Posterior vena cava (tissue), 2 donors: ENCODE measurements at regions not wholly inside any gene's neighbourhood (a gene's known extent, or its start where the extent isn't known, plus 50 kb on each side); places are given as distances from the start of the nearest gene placed in this dataset.

Experiments used
- DNase-seq: peaks from one replicate; pipeline ENCODE4 v3.0.0-alpha.2; 2020; ENCODE audit warnings: low spot score
- intact Hi-C, 2 donors: fragments of 100-400 bp; cut with DNase I; formaldehyde crosslinking; loops; one replicate each; pipeline versions ENCODE4 v1.14.1 to v1.14.2; 2022 to 2023
- donor health status: DM: yes; HTN: yes; CAD: no.
- donor health status: DM: yes; HTN: yes; CAD: no.

GRCh38 chr16:77637940-77638339 lies 84.4 kb upstream of the NUDT7 start:
- DNase-seq, result no peak

GRCh38 chr16:77643176-77643575 lies 79.1 kb upstream of the NUDT7 start:
- no peak for DNase-seq
- intact Hi-C loops, result no loop called here

More at GRCh38 chr16:77637940-77638339, 84.4 kb upstream of the NUDT7 start:
- intact Hi-C loops, result no loop called here

- intact Hi-C loops, result no loop called here
These were observed 76.5 kb upstream of the NUDT7 start for GRCh38 chr16:77645764-77646163.

GRCh38 chr16:77647726-77648125 lies 74.6 kb upstream of the NUDT7 start:
- intact Hi-C loops, result no loop called here
- no peak for DNase-seq

More at GRCh38 chr16:77645764-77646163, 76.5 kb upstream of the NUDT7 start:
- DNase-seq, result no peak

GRCh38 chr16:77650761-77651160 lies 71.6 kb upstream of the NUDT7 start:
- no peak for DNase-seq
- intact Hi-C loops, result no loop called here

- DNase-seq, result no peak
- intact Hi-C loops, result no loop called here
These were observed 69.9 kb upstream of the NUDT7 start for GRCh38 chr16:77652399-77652798.

GRCh38 chr16:77657016-77657415 lies 65.3 kb upstream of the NUDT7 start:
- intact Hi-C loops, result no loop called here
- no peak for DNase-seq

GRCh38 chr16:77660311-77660710 lies 62.0 kb upstream of the NUDT7 start:
- intact Hi-C loops, result loop anchor here in 1 of 2 donors (5.0 kb wide), 1 partner anchor 423 kb away; no protein-coding TSS in a partner anchor
- DNase-seq, result no peak

- DNase-seq, result no peak
- intact Hi-C loops, result loop anchor here in 1 of 2 donors (5.0 kb wide), 1 partner anchor 425 kb away; no protein-coding TSS in a partner anchor
These were observed 60.1 kb upstream of the NUDT7 start for GRCh38 chr16:77662246-77662645.

- intact Hi-C loops, result loop anchor here in 1 of 2 donors (5.0 kb wide), 1 partner anchor 426 kb away; no protein-coding TSS in a partner anchor
- DNase-seq, result no peak
These were observed 58.6 kb upstream of the NUDT7 start for GRCh38 chr16:77663711-77664110.

- DNase-seq, result no peak
- intact Hi-C loops, result no loop called here
These were observed 55.5 kb upstream of the NUDT7 start for GRCh38 chr16:77666771-77667170.

GRCh38 chr16:77668201-77668600 lies 54.1 kb upstream of the NUDT7 start:
- intact Hi-C loops, result no loop called here
- DNase-seq, result no peak

- intact Hi-C loops, result no loop called here
- DNase-seq, result no peak
These were observed 53.3 kb upstream of the NUDT7 start for GRCh38 chr16:77669057-77669456.
